Brain microvascular endothelial cell (primary cell): ENCODE measurements at regions not wholly inside any gene's neighbourhood (a gene's known extent, or its start where the extent isn't known, plus 50 kb on each side); places are given as distances from the start of the nearest gene placed in this dataset.

Source experiments
- DNase-seq: peaks from one replicate; pipeline ENCODE4 v3.0.0-alpha.2; 2020
- H3K27ac ChIP-seq: fragments of 250-450 bp; sonication (Bioruptor Pico); 2 replicates; pipeline ENCODE4 v1.5.1; 2020; ENCODE audit warnings: mild to moderate bottlenecking, moderate library complexity
- H3K27me3 ChIP-seq: fragments of 250-450 bp; sonication (Bioruptor Pico); replicated peaks from 2 replicates; pipeline ENCODE4 v1.5.1; 2020; ENCODE audit warnings: mild to moderate bottlenecking
- H3K36me3 ChIP-seq: fragments of 250-450 bp; sonication (Bioruptor Pico); replicated peaks from 2 replicates; pipeline ENCODE4 v1.5.1; 2020; ENCODE audit warnings: mild to moderate bottlenecking
- H3K4me3 ChIP-seq: 2 replicates; pipeline ENCODE4 v1.5.1; 2011; ENCODE audit warnings: low read depth, mild to moderate bottlenecking, control low read depth, low read length, moderate library complexity
- CTCF ChIP-seq: IDR thresholded peaks from 2 replicates; pipeline ENCODE4 v1.5.1; 2011; ENCODE audit warnings: low read depth, mild to moderate bottlenecking, moderate library complexity, low read length, control low read depth, inconsistent platforms; ENCODE audit errors: missing control alignments
- in situ Hi-C: cut with HindIII; loops from 2 replicates; pipeline ENCODE4 v1.10.0; 2017; ENCODE audit warnings: low sequenced_read_pairs, low pct_ligation_motif_present

- no peak for TF ChIP-seq CTCF
- Histone ChIP-seq H3K4me3 (no peak overlapping the region), H3K27me3 (no peaks in the 10 kb centered on the region), H3K36me3 (no peaks in the 10 kb centered on the region), H3K27ac (no peak overlapping the region)
- in situ Hi-C loops, result no loop called here
- no peak for DNase-seq
These were observed 242.7 kb upstream of the TTC14 start for GRCh38 chr3:180359061-180359952.

DNA sequence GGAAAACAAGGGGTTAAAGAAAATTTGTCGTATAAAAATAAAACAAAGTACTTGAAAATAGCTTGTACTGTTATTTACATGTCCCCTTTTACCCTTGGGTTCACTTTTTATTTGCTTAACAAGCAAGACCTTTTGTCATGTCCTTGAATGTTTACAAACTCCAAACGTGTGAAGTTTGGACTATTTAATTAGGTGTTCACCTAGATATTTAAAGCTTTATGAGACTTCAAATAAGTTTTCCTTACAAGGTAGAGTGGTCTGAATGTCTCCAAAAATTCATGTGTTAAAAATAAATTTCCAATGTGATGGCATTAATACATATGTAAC, 242.0 kb upstream of the TTC14 start:
- Histone ChIP-seq H3K36me3 (no peaks in the 10 kb centered on the region), H3K4me3 (no peak overlapping the region), H3K27me3 (no peaks in the 10 kb centered on the region), H3K27ac (no peak overlapping the region)
- in situ Hi-C loops, result no loop called here
- DNase-seq, result no peak
- no peak for TF ChIP-seq CTCF

- in situ Hi-C loops, result no loop called here
- H3K27ac ChIP-seq, result no peak overlapping the region
- no peaks in the 10 kb centered on the region for H3K27me3 ChIP-seq
- no peak for TF ChIP-seq CTCF
- H3K4me3 ChIP-seq, result no peak overlapping the region
- H3K36me3 ChIP-seq, result no peaks in the 10 kb centered on the region
- DNase-seq, result no peak
These were observed 239.9 kb upstream of the TTC14 start for GRCh38 chr3:180362081-180362480.

GRCh38 chr3:180375831-180376230, 226.1 kb upstream of the TTC14 start:
- Histone ChIP-seq H3K4me3 (no peak overlapping the region), H3K27me3 (no peaks in the 10 kb centered on the region), H3K36me3 (no peaks in the 10 kb centered on the region), H3K27ac (no peak overlapping the region)
- in situ Hi-C loops, result no loop called here
- no peak for TF ChIP-seq CTCF
- DNase-seq, result no peak

DNA sequence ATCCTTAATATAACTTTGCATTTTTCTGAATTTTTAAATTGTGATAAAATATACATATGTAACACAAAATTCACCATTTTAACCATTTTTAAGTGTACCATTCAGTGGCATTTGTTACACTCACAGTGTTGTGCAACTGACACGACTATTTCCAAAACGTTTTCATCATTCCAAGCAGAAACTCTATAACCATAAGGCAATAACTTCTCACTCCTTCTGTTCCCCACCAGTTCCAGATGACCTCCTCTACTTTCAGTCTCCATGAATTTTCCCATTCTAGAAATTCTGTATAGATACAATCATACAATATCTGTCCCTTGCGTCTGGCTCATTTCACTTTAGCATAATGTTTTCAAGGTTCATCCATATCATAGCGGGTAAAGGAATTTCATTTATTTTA, 223.5 kb upstream of the TTC14 start:
- Histone ChIP-seq H3K4me3 (no peak overlapping the region), H3K36me3 (no peaks in the 10 kb centered on the region), H3K27me3 (no peaks in the 10 kb centered on the region), H3K27ac (no peak overlapping the region)
- TF ChIP-seq CTCF, result no peak
- in situ Hi-C loops, result no loop called here
- DNase-seq, result no peak
